ENCODE measurements at regions not wholly inside any gene's neighbourhood (a gene's known extent, or its start where the extent isn't known, plus 50 kb on each side); places are given as distances from the start of the nearest gene placed in this dataset.

DNA sequence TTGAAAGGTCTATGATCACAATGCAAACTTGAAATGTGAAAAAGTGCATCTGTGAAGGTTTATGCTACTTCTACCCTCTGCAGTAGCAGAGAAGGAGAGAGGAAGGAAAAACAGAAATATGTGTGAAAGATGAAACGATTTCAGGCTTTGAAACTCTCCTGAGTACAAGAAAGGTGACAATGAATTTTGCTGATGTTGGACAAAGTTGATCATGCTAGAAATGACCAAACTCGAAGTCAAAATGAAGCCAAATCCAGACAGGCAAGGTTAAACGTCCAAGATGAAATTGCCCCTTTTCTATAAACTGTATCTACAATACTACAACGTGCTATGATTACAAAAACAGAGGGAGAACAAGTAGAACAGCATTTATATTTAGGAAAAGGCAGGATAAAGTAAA is 67.0 kb upstream of the C7orf33 start:
- TF ChIP-seq, protein P1, sequence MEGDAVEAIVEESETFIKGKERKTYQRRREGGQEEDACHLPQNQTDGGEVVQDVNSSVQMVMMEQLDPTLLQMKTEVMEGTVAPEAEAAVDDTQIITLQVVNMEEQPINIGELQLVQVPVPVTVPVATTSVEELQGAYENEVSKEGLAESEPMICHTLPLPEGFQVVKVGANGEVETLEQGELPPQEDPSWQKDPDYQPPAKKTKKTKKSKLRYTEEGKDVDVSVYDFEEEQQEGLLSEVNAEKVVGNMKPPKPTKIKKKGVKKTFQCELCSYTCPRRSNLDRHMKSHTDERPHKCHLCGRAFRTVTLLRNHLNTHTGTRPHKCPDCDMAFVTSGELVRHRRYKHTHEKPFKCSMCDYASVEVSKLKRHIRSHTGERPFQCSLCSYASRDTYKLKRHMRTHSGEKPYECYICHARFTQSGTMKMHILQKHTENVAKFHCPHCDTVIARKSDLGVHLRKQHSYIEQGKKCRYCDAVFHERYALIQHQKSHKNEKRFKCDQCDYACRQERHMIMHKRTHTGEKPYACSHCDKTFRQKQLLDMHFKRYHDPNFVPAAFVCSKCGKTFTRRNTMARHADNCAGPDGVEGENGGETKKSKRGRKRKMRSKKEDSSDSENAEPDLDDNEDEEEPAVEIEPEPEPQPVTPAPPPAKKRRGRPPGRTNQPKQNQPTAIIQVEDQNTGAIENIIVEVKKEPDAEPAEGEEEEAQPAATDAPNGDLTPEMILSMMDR (conservative IDR thresholded peaks at IDR 0.05): no peak
- TF ChIP-seq EZH2 (IDR thresholded peaks at IDR 0.05; ENCODE audit: low read depth): no peak

Measured in PC-9 (cell line).